ENCODE measurements at regions not wholly inside any gene's neighbourhood (a gene's known extent, or its start where the extent isn't known, plus 50 kb on each side); places are given as distances from the start of the nearest gene placed in this dataset.
"Not testable (repeated sequence)": the region's sequence is repeated elsewhere in the genome, so short reads cannot be mapped to it uniquely, and the experiment has no call there.

DNA sequence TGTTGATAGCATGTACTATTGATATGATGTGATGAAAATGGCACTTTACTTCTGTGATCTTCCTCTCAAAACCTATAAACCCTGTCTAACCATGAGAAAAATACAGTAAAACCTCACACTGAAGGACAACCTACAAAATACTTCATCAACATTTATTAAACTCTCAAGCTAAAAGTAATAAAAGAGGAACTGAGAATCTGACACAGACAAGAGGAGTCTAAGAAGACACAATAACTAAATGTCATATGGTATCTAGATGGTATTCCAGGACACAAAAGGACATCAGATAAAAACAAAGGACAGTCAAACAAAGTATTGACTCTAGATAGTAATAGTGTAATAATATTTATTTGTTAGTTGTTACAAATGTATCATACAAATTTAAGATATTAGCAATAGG, 655.3 kb downstream of the SH3BGRL start:
- no peak for DNase-seq (ENCODE audit: low read depth)

DNA sequence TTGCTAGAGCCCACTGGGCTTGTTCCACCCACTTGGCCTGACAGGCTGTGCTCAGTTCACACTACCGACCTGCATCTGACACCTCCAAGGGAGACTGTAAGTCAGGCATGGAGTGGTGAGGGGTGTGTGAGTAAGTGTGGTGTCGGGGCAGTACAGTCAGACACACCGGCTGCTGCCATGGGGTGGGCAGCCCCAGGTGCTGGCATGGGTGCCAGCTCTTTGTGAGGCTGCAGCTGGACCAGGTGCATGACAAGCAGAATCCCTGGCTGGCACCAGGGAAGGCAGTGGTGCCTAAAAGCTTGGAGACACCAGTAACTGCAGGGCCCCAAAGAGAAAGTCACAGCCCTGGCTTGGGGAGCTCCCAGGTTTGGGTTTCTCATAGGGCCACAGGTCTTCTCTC, 665.0 kb downstream of the SH3BGRL start:
- DNase-seq (ENCODE audit: low read depth) = no peak

DNA sequence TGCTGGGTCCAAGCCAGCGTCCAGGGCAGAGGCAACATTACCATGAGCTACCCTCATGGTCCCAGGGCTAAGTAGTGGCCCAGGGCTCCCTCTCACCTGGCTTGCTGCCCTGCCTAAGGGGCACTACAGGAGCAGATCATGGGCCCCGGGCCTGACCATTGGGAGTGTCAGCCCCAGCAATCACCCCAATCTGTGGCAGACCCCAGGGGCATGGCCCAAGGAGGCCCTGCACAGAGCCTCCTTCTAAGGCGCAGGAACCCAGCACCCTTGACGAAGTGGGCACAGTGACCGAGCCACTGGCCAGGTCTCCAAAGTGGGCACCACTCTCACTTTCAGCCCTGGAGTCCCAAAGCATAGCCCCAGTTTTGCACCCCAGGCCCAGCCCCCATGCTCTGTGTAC, 667.1 kb downstream of the SH3BGRL start:
- DNase-seq (ENCODE audit: low read depth) = no peak

DNA sequence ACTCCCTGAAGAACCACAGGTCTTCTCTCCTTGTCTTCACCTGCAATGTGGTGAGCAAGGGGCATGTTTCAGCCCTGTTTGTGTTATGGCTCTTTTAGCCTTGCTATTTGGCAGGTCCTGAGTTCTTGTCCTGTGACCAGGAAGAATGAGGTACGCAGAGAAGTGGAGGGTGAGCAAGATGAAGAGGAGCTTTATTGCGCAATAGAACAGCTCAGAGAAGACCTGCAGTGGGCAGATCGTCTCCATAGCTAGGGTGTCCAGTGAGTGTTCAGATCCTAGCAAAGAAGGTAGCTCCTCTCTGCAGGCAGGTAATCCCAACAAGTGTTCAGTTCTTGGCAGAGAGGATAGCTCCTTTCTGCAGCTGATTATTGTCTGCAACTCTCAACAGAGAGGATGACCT, 672.9 kb downstream of the SH3BGRL start:
- DNase-seq (ENCODE audit: low read depth) = no peak

DNA sequence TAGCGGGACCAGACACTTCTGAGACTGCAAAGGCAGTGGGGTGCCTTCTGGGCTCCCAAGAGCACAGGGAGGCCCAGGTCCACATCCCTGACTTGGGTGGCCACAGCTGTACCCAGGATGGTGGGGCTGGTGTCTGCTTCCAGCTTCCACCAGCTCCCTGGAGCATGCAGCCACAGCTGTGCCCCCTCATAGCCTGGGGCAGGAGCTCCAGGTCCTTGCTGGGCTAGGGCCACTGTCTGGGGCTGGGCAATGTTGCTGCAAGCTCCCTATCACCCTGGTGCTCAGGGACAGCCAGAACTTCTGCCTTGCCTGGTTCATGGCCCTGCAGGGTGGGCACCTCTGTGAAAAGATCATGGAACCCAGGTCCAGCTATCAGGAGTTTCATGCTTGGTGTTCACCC, 673.9 kb downstream of the SH3BGRL start:
- no peak for DNase-seq (ENCODE audit: low read depth)

DNA sequence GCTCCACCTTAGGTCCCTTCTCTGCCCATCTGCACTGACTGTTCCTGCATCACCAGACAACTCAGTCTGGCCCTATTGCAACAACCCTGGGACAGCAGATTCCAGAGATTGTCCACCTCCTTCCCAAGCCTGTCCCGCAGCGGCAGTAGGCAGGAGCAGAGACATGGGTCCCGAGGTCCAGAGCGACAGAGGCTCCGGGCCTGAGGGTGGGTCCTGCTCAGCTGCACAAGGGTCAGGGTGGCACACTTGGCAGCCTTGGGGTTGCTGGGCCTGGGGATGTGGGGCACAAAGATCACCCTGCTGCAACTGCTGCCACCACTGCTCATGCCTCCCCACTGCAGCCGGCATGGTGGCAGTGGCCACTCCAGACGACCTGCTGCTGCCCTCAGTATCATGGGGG, 674.5 kb downstream of the SH3BGRL start:
- DNase-seq (ENCODE audit: low read depth) = no peak

DNA sequence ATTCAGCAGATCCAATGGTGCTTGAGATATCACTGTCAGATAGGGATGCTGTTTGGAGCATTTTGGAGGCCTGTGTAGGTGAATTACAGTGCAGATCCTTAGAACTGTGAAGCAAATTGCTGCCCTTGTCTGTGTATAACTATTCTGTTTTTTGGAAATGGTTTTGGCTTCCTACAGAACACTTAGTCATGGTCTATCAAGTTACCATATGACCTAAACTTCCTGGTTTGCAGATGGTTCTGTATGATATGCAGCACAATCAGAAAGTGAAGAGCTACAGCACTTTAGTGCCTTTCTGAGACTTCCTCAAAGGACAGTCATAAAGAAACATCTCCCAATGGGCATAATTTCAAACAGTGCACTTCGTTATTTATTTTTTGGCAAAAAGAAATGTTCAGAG, 688.6 kb downstream of the SH3BGRL start:
- DNase-seq (ENCODE audit: low read depth) = no peak

DNA sequence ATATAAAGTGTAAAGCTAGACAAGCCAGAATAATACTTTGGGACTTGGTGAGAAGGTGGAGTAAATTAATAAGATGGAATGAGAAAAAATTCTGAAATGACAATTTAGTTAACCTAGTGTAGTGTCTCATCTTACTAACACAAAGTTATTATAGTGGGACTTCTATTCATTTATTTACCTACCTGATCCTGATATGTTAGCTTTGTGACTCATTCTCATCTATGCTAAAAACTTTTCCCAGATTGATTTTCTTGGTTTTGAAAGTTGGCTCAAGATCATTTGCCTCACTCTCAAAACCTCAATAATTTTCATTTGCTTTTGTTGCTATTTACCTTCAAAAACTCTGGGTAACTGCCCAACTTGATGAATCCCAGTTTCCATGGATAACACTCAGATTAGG, 698.6 kb downstream of the SH3BGRL start:
- no peak for DNase-seq (ENCODE audit: low read depth)

DNA sequence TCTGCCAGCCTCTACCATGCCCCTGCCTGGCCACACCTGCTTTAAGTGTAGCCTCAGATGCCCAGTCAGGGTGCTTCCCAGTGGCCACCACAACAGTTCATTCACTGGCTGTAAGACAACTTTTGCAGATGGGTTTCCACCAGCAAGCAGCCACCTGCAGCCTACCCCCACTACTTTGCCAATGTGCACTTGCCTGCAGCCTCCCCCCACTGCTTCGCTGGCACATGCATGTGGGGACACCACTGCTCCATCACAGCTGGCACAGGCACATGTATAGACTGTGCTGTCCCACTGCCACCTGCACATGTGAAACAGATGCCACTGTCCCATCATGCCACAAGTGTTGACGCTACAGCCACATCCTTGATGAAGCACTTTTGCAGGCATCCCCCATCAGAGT, 723.9 kb downstream of the SH3BGRL start:
- no peak for DNase-seq (ENCODE audit: low read depth)

DNA sequence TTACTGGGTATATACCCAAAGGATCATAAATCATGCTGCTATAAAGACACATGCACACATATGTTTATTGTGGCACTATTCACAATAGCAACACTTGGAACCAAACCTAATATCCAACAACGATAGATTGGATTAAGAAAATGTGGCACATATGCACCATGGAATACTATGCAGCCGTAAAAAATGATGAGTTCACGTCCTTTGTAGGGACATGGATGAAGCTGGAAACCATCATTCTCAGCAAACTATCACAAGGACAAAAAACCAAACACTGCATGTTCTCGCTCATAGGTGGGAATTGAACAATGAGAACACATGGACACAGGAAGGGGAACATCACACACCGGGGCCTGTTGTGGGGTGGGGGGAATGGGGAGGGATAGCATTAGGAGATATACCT, 744.0 kb downstream of the SH3BGRL start:
- DNase-seq (ENCODE audit: low read depth) = not testable (repeated sequence)

DNA sequence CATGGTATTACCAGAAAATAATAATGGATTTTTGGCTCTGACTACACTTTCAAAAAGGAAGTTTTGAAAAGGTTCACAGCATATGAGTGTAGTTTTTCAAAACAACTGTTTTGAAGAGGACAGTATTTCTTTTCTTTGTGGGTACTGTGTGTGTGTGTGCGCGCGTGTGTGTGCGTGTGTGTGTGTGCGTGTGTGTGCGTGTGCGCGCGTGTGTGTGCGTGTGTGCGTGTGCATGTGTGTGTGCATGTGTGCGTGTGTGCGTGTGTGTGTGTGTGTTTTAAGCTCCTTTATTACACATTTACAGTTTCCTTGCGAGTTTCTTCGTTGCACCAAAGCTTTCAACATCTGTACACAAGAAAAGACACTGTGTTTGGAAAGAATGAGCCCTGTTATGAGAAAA, 755.4 kb downstream of the SH3BGRL start:
- DNase-seq (ENCODE audit: low read depth) = no peak

DNA sequence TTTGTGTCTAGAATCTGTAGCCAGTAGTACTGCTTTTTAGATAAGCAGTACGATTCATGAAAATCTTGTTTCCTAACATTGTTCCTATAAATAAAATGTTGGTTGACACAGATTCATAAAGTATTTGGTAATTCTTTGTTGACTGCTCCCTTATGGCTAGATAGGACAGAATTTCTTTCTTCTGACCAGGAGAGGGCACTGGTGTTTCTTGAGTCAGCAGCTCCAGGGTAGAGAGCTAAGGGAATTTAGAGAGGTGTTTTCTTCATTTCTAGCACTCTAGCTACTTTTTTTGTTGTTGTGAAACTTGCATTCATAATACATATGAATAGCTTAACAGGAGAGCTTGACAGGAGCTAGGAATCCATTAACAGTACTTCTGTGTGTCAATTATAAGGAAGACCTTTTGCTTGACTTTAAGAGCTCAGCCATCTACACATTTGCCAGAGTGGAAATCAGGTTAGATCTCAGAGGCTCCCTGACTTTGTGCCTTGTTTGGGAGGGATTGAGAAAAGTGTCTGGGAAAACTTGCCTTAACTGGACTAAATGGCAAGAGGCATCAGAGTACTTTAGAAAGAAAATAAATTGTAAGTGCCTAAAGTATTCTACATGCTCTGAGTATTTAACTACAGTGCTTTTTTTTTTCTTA, 756.1 kb downstream of the SH3BGRL start:
- DNase-seq (ENCODE audit: low read depth) = no peak

DNA sequence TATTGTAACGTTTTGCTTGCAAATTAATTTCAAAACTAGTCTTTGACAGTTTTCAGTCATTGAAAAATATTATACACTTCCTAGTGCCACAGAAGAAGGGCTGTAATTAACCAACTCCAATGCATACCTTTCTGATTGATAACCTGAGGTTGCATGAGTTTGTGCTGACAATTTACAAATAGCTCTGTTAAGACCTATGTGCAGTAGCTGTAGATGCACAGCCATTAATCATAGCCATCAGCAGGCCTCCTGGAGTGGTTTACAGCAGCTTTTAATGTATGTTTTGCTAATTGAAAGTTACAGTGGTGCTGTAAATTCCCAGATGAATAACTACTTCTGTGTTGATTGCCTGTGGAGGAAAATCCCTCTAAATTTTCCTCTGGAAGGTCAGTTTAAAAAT, 758.1 kb downstream of the SH3BGRL start:
- no peak for DNase-seq (ENCODE audit: low read depth)

DNA sequence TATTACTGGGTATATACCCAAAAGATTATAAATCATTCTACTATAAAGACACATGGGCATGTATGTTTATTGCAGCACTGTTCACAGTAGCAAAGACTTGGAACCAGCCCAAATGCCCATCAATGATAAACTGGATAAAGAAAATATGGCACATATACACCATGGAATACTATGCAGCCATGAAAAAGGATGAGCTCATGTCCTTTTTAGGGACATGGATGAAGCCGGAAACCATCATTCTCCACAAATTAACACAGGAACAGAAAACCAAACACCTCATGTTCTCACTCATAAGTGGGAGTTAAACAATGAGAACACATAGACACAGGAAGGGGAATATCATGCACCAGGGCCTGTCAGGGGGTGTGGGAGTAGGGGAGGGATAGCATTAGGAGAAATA, 772.5 kb downstream of the SH3BGRL start:
- DNase-seq (ENCODE audit: low read depth) = not testable (repeated sequence)

DNA sequence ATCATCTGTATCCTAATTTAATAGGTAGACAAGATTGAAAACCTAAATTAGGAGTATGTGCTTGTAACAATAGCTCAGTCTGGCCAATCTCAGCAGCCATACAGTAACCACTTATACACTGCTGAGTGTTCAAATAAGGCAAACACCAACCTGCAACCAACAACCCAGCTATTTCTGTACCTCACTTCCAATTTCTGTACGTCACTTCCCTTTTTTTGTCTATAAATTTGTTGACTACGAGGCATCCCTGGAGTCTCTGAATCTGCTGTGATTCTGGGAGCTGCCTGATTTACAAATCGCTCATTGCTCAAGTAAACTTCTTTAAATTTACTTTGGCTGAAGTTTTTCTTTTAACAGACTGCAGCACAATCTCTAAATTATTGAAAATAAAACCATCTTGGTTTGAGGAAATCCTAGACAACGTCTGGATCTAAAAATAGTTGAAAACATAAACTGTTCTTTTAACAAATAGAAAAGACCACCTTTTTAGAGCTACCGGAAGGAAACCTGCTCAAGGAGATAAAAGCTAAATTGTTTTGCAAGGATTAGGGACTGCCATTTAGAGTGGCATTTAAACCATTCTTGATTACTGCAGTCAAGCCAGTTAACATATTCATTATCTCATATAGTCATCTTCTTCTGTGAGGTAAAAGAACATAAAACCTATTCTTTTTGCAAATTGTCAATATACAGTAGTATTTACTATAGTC, 778.1 kb downstream of the SH3BGRL start:
- no peak for DNase-seq (ENCODE audit: low read depth)

DNA sequence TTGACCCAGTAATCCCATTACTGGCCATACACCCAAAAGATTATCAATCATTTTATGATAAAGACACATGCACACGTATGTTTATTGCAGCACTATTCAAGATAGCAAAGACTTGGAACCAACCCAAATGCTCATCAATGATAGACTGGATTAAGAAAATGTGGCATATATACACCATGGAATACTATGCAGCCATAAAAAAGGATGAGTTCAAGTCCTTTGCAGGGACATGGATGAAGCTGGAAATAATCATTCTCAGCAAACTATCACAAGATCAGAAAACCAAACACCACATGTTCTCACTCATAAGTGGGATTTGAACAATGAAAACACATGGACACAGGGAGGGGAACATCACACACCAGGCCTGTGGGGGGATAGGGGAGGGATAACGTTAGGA, 785.3 kb downstream of the SH3BGRL start:
- DNase-seq (ENCODE audit: low read depth) = not testable (repeated sequence)

DNA sequence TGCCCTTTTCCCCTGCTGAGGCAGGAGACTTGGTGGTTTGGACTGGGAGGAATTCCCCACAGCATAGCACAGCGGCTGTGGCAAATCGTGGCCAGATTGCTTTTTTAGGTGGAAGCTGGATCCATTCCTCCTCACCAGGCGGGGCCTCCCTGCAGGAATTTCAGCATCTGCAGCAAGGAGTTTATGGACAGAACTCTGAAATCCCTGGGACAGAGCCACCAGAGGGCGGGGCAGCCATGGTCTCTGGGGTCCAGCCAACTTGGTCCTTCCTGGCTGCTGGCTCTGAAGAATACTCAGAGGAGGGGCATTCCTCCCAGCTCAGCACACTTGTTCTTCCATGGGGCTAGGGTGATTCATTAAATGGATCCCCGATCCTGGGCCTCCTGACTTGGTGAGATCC, 794.3 kb downstream of the SH3BGRL start:
- no peak for DNase-seq (ENCODE audit: low read depth)

DNA sequence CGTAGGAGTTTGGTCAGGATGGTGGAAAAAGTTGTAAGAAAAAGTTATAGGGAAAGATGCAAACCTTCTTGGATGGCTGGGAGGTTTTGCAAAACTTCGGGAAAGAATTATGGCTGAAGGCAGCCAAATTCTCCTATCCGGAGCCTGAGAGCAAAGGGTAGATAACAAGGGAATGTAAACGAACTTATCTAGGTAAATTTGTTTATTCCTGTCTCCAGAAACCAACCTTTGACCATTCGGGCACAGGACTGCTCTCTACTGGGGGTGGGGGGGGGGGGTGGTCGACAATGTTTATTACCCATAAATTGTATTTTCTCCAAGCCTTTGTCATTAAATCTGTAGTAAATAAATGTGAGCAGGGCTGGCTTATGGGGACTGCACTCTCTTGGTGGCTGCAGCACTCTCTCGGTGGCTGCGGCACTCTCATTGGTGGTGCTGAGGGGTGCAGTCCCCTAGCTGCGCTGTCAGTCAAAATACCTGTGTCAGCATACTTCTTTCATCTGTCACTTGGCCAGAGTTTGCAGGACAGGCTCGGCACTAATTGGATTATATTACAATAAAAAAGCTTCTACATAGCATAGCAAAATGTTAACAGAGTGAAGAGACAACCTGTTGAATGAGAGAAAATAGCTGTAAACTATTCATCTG, 827.8 kb downstream of the SH3BGRL start:
- no peak for DNase-seq (ENCODE audit: low read depth)

DNA sequence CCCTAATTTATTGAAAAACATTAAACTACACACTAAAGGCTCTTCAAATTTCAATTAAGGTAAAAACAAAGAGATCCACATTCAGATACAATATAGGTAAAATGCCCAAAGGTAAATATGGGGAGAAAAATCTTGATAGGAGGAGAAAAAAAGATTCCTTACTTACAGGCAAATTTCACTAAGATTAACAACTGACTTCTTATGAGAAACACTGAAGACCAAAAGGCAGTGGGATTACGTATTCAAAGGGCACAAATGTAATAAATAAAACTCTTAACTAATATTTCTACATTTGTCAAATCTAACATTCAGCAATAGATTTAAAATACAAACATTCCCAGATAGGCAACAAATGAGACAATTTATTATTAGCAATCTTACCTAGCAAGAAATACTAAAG, 829.3 kb downstream of the SH3BGRL start:
- no peak for DNase-seq (ENCODE audit: low read depth)

DNA sequence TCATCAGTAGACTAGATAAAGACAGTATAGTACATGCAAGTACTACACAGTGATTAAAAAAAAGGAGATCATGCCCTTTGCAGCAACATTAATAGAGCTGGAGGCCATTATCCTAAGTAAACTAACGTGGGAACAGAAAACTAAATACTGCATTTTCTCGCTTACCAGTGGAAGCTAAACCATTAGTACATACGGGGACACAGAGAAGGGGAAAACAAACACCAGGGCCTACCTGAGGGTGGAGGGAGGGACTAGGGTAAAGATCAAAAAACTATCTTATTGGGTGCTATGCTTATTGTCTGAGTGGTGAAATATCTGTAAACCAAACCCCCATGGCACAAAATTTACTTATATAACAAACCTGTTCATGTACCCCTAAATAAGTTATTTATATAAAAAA, 836.9 kb downstream of the SH3BGRL start:
- DNase-seq (ENCODE audit: low read depth) = no peak

DNA sequence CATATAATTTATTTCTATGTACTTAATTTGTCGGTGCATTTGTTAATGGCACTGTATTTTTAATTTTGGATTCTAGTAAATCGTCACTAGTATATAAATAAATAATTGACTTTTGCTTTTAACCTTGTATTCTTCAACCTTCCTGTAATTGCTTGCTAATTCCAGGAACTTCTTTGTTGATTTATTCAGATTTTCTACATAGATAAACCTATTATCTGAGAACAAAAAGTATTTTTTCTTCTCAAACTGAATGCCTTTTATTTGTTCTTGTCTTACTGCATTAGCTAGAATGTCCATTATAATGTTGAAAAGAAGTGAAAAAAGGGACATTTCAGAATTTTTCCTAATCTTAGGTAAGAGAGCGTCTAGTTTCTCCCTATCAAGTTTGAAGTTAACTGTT, 839.1 kb downstream of the SH3BGRL start:
- no peak for DNase-seq (ENCODE audit: low read depth)

DNA sequence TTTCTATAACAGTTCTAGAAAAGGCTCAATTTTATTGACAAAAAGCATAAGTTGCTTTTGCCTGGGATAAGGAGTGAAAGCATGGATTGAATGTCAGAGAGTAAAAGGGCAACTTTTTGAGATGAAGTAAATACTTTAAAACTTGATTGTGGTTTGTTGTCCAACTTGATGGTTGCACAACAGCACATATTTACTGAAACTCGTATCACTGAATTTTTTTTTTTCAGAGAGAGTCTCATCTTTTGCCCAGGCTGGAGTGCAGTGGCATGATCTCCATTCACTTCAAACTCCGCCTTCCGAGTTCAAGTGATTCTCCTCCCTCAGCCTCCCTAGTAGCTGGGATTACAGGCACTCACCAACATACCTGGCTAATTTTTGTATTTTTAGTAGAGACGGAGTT, 856.8 kb downstream of the SH3BGRL start:
- no peak for DNase-seq (ENCODE audit: low read depth)

DNA sequence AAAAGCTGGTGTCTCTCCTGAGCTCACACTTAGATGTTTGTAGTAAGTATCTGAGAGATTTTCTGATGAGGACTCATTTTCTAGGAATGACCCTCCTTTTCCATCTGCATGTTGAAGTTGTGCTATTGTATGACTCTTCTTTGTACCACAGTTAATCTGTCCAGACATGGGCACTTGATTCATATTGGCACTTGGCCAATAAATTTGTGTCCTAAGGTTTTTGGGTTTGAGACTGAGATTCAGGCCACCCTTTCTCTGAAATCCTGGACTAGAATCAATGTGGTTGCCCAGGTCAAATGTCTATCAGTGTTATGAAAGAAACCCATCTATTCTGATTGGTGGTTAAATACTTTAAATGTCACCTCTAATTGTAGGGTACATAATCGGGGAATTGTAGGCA, 869.0 kb downstream of the SH3BGRL start:
- DNase-seq (ENCODE audit: low read depth) = no peak

DNA sequence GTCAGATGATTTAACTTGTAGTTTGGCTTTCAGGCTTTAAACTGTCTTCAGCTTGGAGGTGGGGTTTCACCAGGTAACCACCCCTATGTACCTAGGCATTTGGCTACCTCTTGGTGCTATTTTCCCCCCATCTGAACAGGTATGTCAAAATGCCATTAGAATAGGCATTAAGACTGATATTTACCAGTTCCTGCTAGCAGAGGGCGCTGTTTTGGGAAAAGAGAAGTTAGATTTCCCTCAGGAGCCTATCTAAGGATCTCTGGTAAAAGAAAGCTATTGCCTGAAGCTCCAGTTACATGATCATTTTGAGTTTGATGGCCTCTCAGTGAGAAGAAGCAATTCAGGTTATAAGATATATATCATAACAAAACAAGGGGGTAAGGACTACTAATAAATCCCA, 879.1 kb downstream of the SH3BGRL start:
- DNase-seq (ENCODE audit: low read depth) = no peak

Measured in T-helper 22 cell (primary cell).